Endothelial cell of umbilical vein (primary cell): ENCODE measurements at regions not wholly inside any gene's neighbourhood (a gene's known extent, or its start where the extent isn't known, plus 50 kb on each side); places are given as distances from the start of the nearest gene placed in this dataset.

Source experiments
- BruUV-seq: library from RNA; stranded (reverse); fragments of 400-500 nt; replicated peaks from 2 replicates; lab custom pipeline; 2021; lab: Mats Ljungman, UMichigan
- CTCF ChIA-PET: fragments of 300-600, 350-600 bp; sonication (Branson Sonifier 250); formaldehyde crosslinking; loops from one replicate; lab custom pipeline; 2021; ENCODE audit warnings: antibody characterized with exemption, inconsistent platforms; lab: Charles Lee
- POLR2A ChIA-PET: fragments of 300-600, 350-600 bp; sonication (Branson Sonifier 250); formaldehyde crosslinking; loops from one replicate; lab custom pipeline; 2021; ENCODE audit warnings: antibody characterized with exemption, inconsistent platforms; lab: Charles Lee
- DNase-seq: peaks from one replicate; pipeline ENCODE4 v3.0.0-alpha.2; 2011; ENCODE audit warnings: low read depth, low spot score
- FAIRE-seq: peaks from 2 replicates; lab custom pipeline; 2011; peaks lifted over from hg19 to GRCh38; lab: Jason Lieb, UNC
- H2AFZ ChIP-seq: 2 replicates; pipeline ENCODE4 v1.6.0; 2012; ENCODE audit warnings: low read depth, low read length, control low read depth, inconsistent platforms
- H3K27ac ChIP-seq: 2 replicates; pipeline ENCODE4 v1.5.1; 2011; ENCODE audit warnings: low read depth, mild to moderate bottlenecking, control low read depth, low read length, moderate library complexity; ENCODE audit not compliant: insufficient read depth
- H3K27me3 ChIP-seq, 2 experiments: 2 replicates each; pipeline versions ENCODE4 v1.6.0 to v1.6.1; 2011; ENCODE audit warnings: low read length in 2 of 2, mixed read lengths in 1 of 2; ENCODE audit not compliant: control insufficient read depth in 2 of 2, insufficient read depth in 2 of 2
- H3K36me3 ChIP-seq, 2 experiments: 2 replicates in 1 of 2; 3 replicates in 1 of 2; pipeline ENCODE4 v1.5.1; 2011; ENCODE audit warnings: low read length in 2 of 2, mild to moderate bottlenecking in 1 of 2, moderate library complexity in 1 of 2; ENCODE audit not compliant: control insufficient read depth in 2 of 2, insufficient read depth in 2 of 2; ENCODE audit errors: extremely low read depth in 1 of 2
- H3K4me1 ChIP-seq: 3 replicates; pipeline ENCODE4 v1.5.1; 2011; ENCODE audit warnings: mild to moderate bottlenecking, low read length; ENCODE audit not compliant: control insufficient read depth, insufficient read depth; ENCODE audit errors: extremely low read depth
- H3K4me2 ChIP-seq: 2 replicates; pipeline ENCODE4 v1.6.1; 2011; ENCODE audit warnings: low read length, control low read depth, mixed read lengths; ENCODE audit not compliant: insufficient read depth
- H3K4me3 ChIP-seq, 3 experiments: fragments of 200-600 bp in 1 of 3; sonication (generic), shearing (Covaris generic) in 1 of 3; replicated peaks in 1 of 3; 2 replicates each; pipeline ENCODE4 v1.5.1; 2011 to 2016; ENCODE audit warnings: control low read depth in 3 of 3, low read length in 3 of 3, mild to moderate bottlenecking in 2 of 3, inconsistent platforms in 1 of 3, low read depth in 1 of 3, moderate library complexity in 1 of 3; ENCODE audit not compliant: insufficient read depth in 1 of 3
- H3K79me2 ChIP-seq: 2 replicates; pipeline ENCODE4 v1.6.0; 2012; ENCODE audit warnings: low read length, inconsistent platforms; ENCODE audit not compliant: control insufficient read depth, insufficient read depth
- H3K9ac ChIP-seq: replicated peaks from 2 replicates; pipeline ENCODE3; 2011; ENCODE audit warnings: low read length, control low read depth; ENCODE audit not compliant: insufficient read depth; ENCODE audit errors: extremely low read depth
- H3K9me1 ChIP-seq: replicated peaks from 3 replicates; pipeline ENCODE4 v1.6.0; 2011; ENCODE audit warnings: mild to moderate bottlenecking, low read length; ENCODE audit not compliant: control insufficient read depth, insufficient read depth; ENCODE audit errors: extremely low read depth
- H3K9me3 ChIP-seq: replicated peaks from 2 replicates; pipeline ENCODE4 v1.5.1; 2012; ENCODE audit warnings: low read length, inconsistent platforms; ENCODE audit not compliant: control insufficient read depth, insufficient read depth
- H4K20me1 ChIP-seq: replicated peaks from 2 replicates; pipeline ENCODE3; 2011; ENCODE audit warnings: mild to moderate bottlenecking, low read length; ENCODE audit not compliant: control insufficient read depth, insufficient read depth; ENCODE audit errors: extremely low read depth
- EZH2 ChIP-seq: IDR thresholded peaks from 2 replicates; pipeline ENCODE4 v1.6.1; 2012; ENCODE audit warnings: borderline replicate concordance, low read depth, mild to moderate bottlenecking, moderate library complexity, low read length, inconsistent platforms; ENCODE audit not compliant: severe bottlenecking
- FOS ChIP-seq: IDR thresholded peaks from 2 replicates; pipeline ENCODE4 v1.6.1; 2011; ENCODE audit warnings: mild to moderate bottlenecking, low read length, moderate library complexity, borderline replicate concordance; ENCODE audit not compliant: insufficient read depth
- GATA2 ChIP-seq: IDR thresholded peaks from 2 replicates; pipeline ENCODE4 v1.7.0; 2011; ENCODE audit warnings: low read depth, mild to moderate bottlenecking, moderate library complexity, mixed read lengths, low read length; ENCODE audit not compliant: insufficient read length, insufficient read depth
- JUN ChIP-seq: IDR thresholded peaks from 2 replicates; pipeline ENCODE4 v1.6.1; 2011; ENCODE audit warnings: borderline replicate concordance, low read depth; ENCODE audit not compliant: insufficient read length, insufficient read depth
- MYC ChIP-seq: IDR thresholded peaks from one replicate; pipeline ENCODE4 v1.6.1; 2011; ENCODE audit warnings: mild to moderate bottlenecking, low read depth, low read length
- POLR2A ChIP-seq: IDR thresholded peaks from 2 replicates; pipeline ENCODE4 v1.6.1; 2012; ENCODE audit warnings: low read depth, mild to moderate bottlenecking, control low read depth, low read length
- POLR2AphosphoS5 ChIP-seq: IDR thresholded peaks from 2 replicates; pipeline ENCODE4 v1.6.1; 2012; ENCODE audit warnings: low read depth, mild to moderate bottlenecking, control low read depth, low read length, moderate library complexity; ENCODE audit not compliant: insufficient read depth
- dilution Hi-C: fragments of 300-500 bp; cut with MboI; formaldehyde crosslinking; loops from one replicate; pipeline ENCODE4 v1.15.0; 2019; ENCODE audit warnings: low sequenced_read_pairs; ENCODE audit not compliant: extremely low pct_ligation_motif_present
- intact Hi-C: fragments of 100-400 bp; cut with micrococcal nuclease; formaldehyde crosslinking; loops from one replicate; pipeline ENCODE4 v1.10.0; 2022
- TF ChIP-seq, protein P1 (sequence below), 2 donors: IDR thresholded peaks; 1 replicate in 1 of 2; 2 replicates in 1 of 2; pipeline ENCODE4 v1.5.1; 2011; ENCODE audit warnings: low read length in 2 of 2, mild to moderate bottlenecking in 2 of 2, moderate library complexity in 2 of 2, control low read depth in 1 of 2, inconsistent platforms in 1 of 2, low read depth in 1 of 2; ENCODE audit not compliant: insufficient read depth in 1 of 2; ENCODE audit errors: extremely low read depth in 1 of 2
- TF ChIP-seq, protein P2 (sequence below): IDR thresholded peaks from 2 replicates; pipeline ENCODE4 v1.6.1; 2011; ENCODE audit not compliant: insufficient read depth, insufficient read length

DNA sequence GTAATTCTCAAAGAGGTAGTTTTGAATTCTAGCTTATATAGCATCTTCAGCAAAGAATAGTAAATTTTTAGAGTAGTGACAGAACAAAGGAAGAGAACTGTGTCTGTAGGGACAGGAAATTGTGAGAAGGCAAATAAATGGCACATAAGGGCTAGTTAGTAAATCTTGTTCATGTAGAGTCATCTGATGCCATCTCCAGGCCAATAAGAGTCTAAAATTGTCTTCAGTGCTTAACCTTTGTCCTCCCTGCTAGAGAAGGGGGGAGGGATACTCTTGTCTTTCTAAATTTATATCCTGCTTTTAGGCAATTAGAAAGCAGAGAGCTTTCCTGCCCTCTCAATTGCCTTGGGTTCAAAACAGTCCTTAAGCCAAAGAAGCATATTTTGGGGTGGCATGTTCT is 87.0 kb upstream of the DNAJC19 start:
- no peak overlapping the region for H3K9ac ChIP-seq
- H3K9me1 ChIP-seq: no peaks in the 10 kb centered on the region
- H3K4me2 ChIP-seq: no peak overlapping the region
- TF ChIP-seq POLR2A (no peak), GATA2 (no peak), POLR2AphosphoS5 (no peak)
- TF ChIP-seq, protein P1, sequence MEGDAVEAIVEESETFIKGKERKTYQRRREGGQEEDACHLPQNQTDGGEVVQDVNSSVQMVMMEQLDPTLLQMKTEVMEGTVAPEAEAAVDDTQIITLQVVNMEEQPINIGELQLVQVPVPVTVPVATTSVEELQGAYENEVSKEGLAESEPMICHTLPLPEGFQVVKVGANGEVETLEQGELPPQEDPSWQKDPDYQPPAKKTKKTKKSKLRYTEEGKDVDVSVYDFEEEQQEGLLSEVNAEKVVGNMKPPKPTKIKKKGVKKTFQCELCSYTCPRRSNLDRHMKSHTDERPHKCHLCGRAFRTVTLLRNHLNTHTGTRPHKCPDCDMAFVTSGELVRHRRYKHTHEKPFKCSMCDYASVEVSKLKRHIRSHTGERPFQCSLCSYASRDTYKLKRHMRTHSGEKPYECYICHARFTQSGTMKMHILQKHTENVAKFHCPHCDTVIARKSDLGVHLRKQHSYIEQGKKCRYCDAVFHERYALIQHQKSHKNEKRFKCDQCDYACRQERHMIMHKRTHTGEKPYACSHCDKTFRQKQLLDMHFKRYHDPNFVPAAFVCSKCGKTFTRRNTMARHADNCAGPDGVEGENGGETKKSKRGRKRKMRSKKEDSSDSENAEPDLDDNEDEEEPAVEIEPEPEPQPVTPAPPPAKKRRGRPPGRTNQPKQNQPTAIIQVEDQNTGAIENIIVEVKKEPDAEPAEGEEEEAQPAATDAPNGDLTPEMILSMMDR (IDR thresholded peaks at IDR 0.05; ENCODE audit: extremely low read depth in 1 of 2, insufficient read depth in 1 of 2, low read depth in 1 of 2, low read length in 2 of 2): no peak
- no peak overlapping the region for H2AFZ ChIP-seq
- no peaks in the 10 kb centered on the region for H3K9me3 ChIP-seq
- no peaks in the 10 kb centered on the region for H3K4me1 ChIP-seq
- dilution Hi-C loops: no loop called here
- DNase-seq (no peak), FAIRE-seq (no peak)
- no peaks in the 10 kb centered on the region for H3K27me3 ChIP-seq
- H3K79me2 ChIP-seq: no peaks in the 10 kb centered on the region
- no peak overlapping the region for H3K27ac ChIP-seq
- intact Hi-C loops: no loop called here
- POLR2A ChIA-PET: no interaction called here
- no peak overlapping the region for H3K4me3 ChIP-seq
- no TSS peak for BruUV-seq
- no peaks in the 10 kb centered on the region for H3K36me3 ChIP-seq
- CTCF ChIA-PET: no interaction called here
- H4K20me1 ChIP-seq: no peaks in the 10 kb centered on the region

DNA sequence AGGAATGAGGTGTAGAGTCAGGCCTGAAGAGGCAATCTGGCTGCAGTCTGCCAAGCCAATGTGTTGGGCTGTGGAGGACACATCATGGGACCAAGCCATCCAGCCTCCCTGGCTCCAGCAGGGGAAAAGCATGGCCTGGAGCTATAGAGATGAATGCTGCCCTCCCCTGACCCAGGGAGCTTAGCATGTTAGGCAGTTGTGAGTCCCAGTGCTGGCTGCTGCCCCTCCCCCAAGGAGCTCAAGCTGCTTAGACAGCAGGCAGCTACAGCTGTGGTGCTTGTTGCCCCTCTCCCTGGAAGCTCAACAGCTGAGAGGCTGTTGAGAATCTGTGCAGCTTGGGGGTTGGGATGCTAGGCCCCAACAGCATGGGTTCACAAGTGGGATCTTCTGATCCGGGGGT is 85.6 kb upstream of the DNAJC19 start:
- Histone ChIP-seq H3K36me3 (no peaks in the 10 kb centered on the region), H3K9me3 (no peaks in the 10 kb centered on the region), H3K9ac (no peak overlapping the region), H3K27ac (no peak overlapping the region), H3K4me2 (no peak overlapping the region), H3K4me1 (no peaks in the 10 kb centered on the region), H3K4me3 (no peak overlapping the region), H3K79me2 (no peaks in the 10 kb centered on the region), H3K27me3 (no peaks in the 10 kb centered on the region), H4K20me1 (no peaks in the 10 kb centered on the region), H3K9me1 (no peaks in the 10 kb centered on the region), H2AFZ (no peak overlapping the region)
- TF ChIP-seq MYC (no peak), EZH2 (no peak), FOS (no peak), POLR2AphosphoS5 (no peak), POLR2A (no peak), GATA2 (no peak), JUN (no peak)
- TF ChIP-seq, protein P1 (IDR thresholded peaks at IDR 0.05; ENCODE audit: extremely low read depth in 1 of 2, insufficient read depth in 1 of 2, low read depth in 1 of 2, low read length in 2 of 2): no peak
- TF ChIP-seq, protein P2, sequence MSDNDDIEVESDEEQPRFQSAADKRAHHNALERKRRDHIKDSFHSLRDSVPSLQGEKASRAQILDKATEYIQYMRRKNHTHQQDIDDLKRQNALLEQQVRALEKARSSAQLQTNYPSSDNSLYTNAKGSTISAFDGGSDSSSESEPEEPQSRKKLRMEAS: no peak
- DNase-seq: no peak
- CTCF ChIA-PET: no interaction called here
- dilution Hi-C loops (no loop called here), intact Hi-C loops (no loop called here)
- BruUV-seq: no TSS peak
- POLR2A ChIA-PET: no interaction called here
- no peak for FAIRE-seq
